ENCODE measurements at regions not wholly inside any gene's neighbourhood (a gene's known extent, or its start where the extent isn't known, plus 50 kb on each side); places are given as distances from the start of the nearest gene placed in this dataset.

- in situ Hi-C loops (cut with HindIII; ENCODE audit: low sequenced_read_pairs) = no loop called here
- no peak for DNase-seq (ENCODE audit: low read depth, low spot score)
- TF ChIP-seq CTCF (IDR thresholded peaks at IDR 0.05; ENCODE audit: low read depth, low read length) = no peak
- H3K4me3 ChIP-seq (ENCODE audit: low read depth, low read length) = no peak overlapping the region
These were observed 119.2 kb upstream of the BOD1 start for GRCh38 chr5:173735691-173736090.

GRCh38 chr5:173736374-173736773, 119.9 kb upstream of the BOD1 start:
- DNase-seq (ENCODE audit: low read depth, low spot score) = no peak
- in situ Hi-C loops (cut with HindIII; ENCODE audit: low sequenced_read_pairs) = no loop called here
- no peak overlapping the region for H3K4me3 ChIP-seq (ENCODE audit: low read depth, low read length)
- TF ChIP-seq CTCF (IDR thresholded peaks at IDR 0.05; ENCODE audit: low read depth, low read length) = no peak

GRCh38 chr5:173736923-173737412, 120.5 kb upstream of the BOD1 start:
- no peak for TF ChIP-seq CTCF (IDR thresholded peaks at IDR 0.05; ENCODE audit: low read depth, low read length)
- H3K4me3 ChIP-seq (ENCODE audit: low read depth, low read length) = no peak overlapping the region
- in situ Hi-C loops (cut with HindIII; ENCODE audit: low sequenced_read_pairs) = no loop called here
- DNase-seq (ENCODE audit: low read depth, low spot score) = no peak

GRCh38 chr5:173739741-173740140, 123.3 kb upstream of the BOD1 start:
- in situ Hi-C loops (cut with HindIII; ENCODE audit: low sequenced_read_pairs) = no loop called here
- H3K4me3 ChIP-seq (ENCODE audit: low read depth, low read length) = no peak overlapping the region
- no peak for TF ChIP-seq CTCF (IDR thresholded peaks at IDR 0.05; ENCODE audit: low read depth, low read length)
- DNase-seq (ENCODE audit: low read depth, low spot score) = no peak

GRCh38 chr5:173740400-173740799, 124.0 kb upstream of the BOD1 start:
- in situ Hi-C loops (cut with HindIII; ENCODE audit: low sequenced_read_pairs) = no loop called here
- no peak overlapping the region for H3K4me3 ChIP-seq (ENCODE audit: low read depth, low read length)
- no peak for DNase-seq (ENCODE audit: low read depth, low spot score)

GRCh38 chr5:173741087-173741486, 124.6 kb upstream of the BOD1 start:
- H3K4me3 ChIP-seq (ENCODE audit: low read depth, low read length) = no peak overlapping the region
- in situ Hi-C loops (cut with HindIII; ENCODE audit: low sequenced_read_pairs) = no loop called here
- no peak for TF ChIP-seq CTCF (IDR thresholded peaks at IDR 0.05; ENCODE audit: low read depth, low read length)
- no peak for DNase-seq (ENCODE audit: low read depth, low spot score)

More at GRCh38 chr5:173740400-173740799, 124.0 kb upstream of the BOD1 start:
- TF ChIP-seq CTCF (IDR thresholded peaks at IDR 0.05; ENCODE audit: low read depth, low read length) = no peak

Data from astrocyte of the spinal cord (primary cell).